ENCODE measurements at regions not wholly inside any gene's neighbourhood (a gene's known extent, or its start where the extent isn't known, plus 50 kb on each side); places are given as distances from the start of the nearest gene placed in this dataset.
A peak's percentile ranks its signal among the peaks of the same experiment; 100 is the strongest.

DNA sequence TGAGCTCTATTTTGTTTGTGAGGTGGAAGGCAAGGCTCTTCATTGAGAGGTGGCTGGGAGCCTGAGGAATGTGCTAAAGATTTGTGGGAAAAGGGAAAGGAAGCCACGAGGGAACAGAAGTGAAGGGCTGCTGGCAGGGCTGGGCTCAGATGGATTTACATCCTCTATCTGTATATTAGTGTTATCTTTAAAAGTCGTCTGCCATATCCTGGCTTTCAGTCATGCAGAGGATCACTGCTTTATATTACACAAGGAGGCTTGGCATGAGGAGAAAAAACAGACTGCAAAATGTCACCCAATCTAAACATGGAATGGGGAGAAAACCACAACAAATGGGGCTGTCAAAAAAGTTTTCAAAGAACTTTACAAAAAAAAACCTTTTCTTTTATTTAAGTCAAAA is 434.4 kb downstream of the HRH4 start:
- no peak for DNase-seq (ENCODE audit: low spot score)

DNA sequence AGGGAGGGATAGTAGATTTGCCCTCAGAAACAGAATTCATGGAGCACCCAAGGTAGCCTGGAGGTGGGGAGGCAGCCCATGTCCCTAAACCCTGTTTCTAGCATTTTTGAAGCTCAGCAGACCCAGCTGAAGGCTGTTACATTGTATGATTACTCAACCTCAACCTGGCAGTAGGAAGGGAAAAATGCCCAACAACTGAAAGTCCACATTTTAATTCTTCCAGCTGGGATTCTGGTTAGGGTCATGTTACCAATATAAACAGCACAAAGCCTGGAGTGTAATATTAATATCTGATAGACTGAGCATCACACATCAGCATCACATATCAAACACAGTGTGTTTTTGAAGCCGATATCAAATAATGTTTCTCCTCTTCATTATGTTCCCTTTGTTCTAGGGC is 437.0 kb downstream of the HRH4 start:
- no peak for DNase-seq (ENCODE audit: low spot score)

DNA sequence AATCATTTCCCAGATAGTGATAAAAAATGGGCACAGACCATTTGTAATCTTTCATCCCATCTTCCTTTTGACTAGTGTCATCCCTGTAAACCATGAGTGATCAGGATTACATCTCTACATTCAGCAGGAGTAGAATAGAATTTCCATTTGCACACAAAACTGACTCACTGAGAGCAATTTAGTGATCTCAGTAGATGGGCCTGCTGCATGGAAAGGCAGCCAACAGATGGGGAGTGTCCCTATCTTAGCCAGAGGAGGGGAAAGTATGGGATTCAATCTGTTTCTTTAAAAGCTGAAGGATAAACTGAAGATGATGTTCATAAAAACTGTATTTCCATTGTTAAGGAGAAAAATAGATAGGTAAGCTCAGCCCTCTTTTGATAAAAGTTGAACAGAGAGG is 441.7 kb downstream of the ZNF521 start:
- DNase-seq (ENCODE audit: low spot score), result no peak

DNA sequence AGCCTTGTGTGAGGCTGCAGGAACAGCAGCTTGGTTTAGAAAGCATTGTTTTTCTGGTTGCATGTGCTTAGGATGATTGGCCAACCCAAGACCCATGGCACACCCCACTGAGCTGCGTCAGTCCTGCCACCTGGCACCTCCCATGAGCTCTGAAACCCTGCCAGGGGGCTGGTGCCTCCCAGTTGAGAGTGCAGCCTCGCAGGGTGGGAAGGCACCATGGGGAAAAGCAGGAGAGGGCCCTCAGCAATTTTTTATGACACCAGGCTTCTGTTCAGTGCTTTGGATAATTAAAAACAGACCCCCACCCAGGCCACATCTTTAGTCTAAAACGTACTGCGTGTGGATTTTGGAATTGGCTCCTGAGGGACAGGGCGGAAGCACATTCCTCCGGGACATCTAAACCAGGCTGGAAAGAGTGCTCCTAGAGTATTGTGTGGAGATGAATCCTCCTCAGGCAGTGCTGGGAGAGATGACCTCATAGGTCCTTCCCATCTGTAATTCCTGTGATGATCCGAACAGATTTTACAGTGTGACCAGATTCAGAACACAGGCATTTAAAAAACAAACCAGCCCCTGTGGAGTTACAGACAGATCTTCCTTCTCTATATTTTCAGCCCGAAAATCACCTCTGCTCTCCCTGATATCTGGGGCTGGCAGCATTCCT is 438.3 kb downstream of the ZNF521 start:
- no peak for DNase-seq (ENCODE audit: low spot score)

DNA sequence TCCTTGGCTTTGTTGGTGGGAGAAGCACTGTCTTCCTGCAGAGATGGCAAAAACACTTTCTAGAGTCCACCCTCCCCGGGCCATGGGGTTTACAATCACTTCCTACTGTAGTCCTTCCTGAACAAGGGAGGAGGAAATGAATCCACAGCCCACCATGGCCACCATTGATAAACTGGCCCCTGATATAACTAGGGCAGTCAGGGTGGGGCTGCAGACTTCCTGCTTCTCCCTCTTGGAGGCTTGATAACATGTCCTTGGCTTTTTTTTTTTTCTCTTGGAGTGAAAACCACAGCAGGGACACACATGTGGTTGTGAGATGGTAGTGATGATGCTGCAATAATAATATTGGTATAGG is 437.8 kb downstream of the ZNF521 start:
- DNase-seq (ENCODE audit: low spot score), result no peak

DNA sequence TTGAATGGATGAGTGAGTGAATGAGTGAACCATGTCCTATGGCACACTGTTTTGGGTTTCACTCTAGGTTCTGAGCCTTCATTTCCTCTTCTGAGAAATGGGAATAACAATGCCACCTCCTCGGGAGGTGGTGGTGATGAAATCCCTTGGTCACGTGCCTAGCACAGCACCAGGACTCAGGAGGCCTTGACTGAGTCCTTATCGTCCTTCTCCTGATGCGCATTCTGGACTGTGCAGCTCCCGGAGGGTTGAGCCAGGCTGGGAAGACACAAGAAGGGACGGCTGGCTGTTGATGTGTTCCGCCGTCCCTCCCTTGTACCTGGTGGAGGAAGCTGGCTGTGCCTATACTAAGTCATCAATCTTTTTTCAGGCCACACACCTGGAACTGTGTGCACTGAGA is 437.3 kb downstream of the ZNF521 start:
- no peak for DNase-seq (ENCODE audit: low spot score)

DNA sequence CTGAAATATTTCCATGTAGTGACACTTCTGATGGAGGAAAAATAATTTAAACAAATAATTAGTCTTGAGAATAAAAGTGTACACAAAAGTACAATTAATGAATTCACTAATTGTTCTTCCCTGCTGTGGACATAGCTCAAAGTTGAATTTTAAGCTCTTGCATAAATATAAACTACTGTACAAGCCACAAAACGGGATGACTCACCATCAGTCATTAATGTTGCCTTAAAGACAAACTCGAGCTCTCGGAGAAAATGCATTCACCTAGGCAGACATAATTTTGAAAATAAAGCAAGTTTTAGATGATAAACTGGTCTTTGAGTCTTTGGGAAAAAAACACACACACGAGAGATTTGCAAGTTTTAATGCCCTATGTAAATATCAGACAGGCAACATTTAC is 436.4 kb downstream of the ZNF521 start:
- peak; percentile 27 for DNase-seq (ENCODE audit: low spot score)

DNA sequence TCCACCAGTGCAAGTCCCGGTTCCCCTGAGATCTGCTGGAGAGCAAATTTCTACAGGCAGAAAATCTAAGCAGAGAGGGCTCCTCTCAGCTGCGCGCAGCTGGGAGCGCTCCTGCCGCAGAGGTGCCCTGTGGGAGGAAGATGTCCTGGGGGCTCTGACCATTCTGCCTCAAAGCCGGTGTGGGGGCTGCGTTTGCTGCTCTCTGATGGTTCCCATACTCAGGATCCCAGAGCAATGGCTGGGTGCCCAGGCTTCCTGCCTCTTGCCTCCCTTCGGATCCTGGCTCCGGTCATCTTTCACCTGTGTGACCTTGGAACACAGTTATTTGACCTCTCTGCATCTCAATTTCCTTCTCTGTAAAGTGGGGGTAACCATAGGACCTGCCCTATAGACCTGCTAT is 434.2 kb downstream of the ZNF521 start:
- no peak for DNase-seq (ENCODE audit: low spot score)

DNA sequence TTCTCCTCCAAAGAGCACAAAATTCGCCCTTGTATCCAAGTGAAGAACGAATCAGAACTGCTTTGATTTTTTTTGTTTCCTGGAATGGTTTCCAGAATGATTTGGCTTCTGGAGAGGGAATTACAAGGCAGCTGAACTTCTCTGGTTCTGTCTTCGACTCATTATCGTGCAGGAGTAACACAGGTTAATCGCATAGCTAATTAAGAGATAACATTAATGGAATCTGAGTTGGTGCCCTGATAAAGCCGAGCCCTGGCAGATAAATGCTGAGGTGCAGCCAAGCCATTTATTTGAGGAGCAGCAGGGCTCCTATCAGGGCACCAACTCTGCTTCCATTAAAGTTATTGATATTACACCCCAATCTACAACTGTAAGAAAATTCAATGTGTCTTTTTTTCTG is 433.7 kb downstream of the ZNF521 start:
- DNase-seq (ENCODE audit: low spot score), result no peak

DNA sequence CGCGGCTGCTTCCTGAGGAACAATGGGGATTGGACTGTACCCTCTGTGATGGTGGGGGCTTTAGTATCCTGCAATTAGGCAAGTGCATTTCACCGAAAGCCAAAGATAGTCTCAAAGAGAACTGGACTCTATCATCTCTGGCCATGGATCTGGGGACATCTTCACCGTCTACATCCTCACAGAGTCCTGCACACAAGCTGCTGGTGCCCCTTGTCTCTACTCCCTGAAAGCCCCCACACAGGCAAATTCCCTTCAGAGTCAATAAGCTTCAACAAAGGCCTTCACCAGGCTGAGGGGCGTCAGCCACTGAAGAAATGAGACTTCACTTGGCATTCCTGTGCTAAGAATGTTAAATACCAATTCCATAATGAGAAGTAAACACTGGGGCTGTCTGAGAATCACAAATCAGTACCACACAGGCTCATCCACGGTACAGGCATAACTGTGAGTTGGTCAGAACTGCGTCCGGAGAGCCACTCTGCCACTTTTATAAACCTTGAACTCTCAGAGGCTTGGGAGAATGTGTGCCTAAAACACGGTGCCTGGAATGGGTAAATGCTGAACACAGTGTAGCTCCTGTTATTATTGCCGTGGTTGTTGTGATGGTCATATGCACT is 432.7 kb downstream of the ZNF521 start:
- DNase-seq (ENCODE audit: low spot score), result no peak

DNA sequence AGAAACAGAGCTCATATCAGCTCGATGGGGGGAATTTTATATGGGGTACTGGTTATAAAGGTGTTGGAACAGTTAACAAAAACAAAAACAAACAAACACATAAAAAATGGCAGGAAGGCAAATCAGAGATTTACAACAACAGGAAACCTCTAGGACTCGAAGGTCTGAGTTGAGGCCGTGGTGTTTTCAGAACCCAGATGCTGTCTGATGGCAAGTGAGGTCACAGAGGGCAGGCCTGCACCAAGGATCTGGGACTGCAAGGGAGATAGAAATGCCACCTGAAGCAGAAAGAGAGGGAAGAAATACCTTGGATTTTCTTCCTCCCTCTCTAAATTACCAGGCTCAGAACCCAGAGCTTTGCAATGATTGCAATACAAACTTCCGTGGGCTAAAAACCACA is 429.5 kb downstream of the ZNF521 start:
- DNase-seq (ENCODE audit: low spot score), result no peak

DNA sequence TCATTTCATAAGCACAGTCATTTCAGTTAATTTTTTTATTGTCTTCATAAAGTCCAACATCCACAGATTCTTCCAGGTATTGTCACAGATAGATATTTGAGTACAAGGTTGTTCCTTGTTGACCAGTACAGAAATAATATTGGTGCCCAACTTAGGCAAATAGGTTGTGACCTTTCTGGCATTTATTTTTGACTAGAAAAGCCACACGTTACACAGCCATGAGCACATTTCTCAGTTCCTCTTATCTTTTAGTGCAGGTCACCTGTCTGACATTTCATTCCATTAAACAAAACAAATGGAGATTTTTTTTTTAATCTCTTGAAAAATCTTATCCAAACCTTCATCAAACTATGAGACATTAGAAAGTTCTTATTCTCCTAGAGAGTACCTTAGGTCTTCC is 428.8 kb downstream of the ZNF521 start:
- DNase-seq (ENCODE audit: low spot score), result no peak

DNA sequence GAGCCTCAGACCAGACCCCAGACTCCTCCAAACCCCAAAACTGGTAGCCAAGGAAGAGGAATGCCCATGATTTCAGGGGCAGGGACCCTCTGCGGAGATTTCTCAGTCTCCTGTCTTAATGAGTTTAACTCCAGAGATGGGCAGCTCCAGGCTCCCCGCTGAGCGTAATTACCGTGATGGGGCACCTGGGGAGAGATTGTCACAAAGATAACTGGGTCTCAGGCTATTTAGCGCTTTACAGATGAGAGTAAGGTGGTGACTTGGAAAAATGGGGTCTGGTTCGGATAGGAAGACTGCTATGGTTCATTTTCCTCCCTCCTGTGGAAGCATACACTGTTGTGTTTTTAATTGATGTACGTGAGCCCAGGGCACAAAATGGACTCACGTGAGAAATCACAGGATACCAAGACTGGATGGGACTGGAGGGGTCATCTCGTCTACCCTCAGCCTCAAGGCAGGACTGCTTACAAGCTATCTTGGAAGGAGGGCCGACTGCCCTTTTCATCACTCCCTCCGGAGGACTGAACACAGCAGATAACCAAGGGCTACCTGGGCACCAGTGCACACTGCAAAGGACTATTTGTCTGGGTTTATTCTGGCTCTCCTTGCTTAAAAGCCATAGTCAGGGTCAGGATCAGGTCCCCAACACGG is 427.8 kb downstream of the ZNF521 start:
- DNase-seq (ENCODE audit: low spot score), result no peak

DNA sequence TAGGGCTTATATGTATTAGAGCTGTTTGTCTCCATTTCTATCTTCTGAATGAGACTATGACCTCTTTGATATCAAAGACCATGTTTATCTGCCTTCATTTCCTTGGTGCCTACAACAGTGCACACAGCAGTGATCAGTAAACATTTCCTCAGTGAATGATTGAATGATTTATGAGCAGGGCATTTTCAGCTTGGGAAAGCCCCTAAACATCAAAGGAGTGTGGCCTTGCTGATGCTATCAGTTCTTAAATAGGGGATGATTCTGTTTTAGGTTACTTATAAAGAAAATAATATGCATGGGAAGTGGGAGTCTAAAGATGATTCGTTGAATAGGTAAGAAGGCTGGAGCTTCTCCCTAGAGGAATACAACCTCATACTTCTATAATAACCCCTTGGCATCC is 425.3 kb downstream of the ZNF521 start:
- no peak for DNase-seq (ENCODE audit: low spot score)

DNA sequence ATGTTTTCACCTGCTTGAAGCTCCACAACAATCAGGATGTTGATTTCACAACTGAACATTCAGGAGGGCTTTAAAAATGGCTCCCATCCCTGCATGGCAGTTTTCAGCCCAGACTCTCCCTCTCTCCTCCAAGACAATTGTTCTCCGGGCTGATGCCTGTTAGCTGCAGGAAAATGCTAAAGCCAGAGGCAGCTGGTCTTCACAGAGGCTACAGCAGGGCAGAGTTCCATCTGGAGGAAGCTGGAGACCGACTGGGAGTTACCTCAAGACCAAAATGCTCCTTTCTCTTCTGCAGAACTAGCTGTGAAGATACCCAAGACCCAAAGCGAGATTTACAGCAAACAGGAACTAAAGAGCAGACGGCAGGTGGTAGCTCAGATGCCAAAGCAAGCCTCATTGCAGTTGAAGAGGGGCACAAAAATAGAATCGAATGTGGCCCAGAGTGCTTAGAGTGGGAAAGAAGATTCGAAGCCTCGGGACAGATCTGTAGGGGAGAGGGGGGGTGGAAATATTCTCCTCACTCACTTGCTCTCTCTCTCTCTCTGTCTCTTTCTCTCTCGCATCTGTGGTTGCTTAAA is 423.6 kb downstream of the ZNF521 start:
- no peak for DNase-seq (ENCODE audit: low spot score)

DNA sequence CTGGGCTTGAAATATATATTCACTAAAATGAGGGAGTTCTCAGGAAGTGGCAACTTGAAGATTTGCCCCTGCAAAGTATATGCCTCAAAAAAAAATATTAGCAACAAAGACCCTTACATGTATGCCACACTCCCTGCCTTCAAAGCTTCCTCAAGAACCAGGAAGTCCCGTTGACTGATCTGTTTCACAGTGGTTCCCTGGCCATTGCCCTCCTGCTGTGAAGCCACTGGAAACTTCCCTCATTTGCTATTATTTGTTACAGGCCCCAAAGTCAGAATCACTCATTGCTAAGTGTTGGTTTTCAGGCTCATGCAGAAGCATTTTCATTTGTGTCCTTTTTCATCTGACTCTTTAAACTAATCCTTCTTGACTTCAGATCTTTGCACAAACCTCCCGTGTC is 421.5 kb downstream of the ZNF521 start:
- no peak for DNase-seq (ENCODE audit: low spot score)

DNA sequence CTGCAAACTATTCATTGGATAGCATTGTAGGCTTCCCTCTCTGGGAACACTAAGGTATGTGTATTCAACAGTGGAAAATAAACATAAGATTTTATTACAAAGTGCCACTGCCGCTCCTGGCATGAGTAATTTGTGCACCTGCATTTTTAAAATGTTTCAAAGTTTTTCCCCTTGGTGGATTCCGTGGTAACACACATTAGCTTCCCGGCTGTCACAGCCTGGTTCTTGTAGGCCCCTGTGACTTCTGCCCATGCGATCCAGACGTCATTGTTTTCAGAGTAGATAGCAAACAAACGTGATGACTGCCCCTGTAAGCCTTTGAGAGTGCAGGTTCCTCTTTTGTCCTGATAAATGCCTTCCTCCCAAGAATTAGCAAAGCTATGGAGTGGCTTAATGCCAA is 421.0 kb downstream of the ZNF521 start:
- DNase-seq (ENCODE audit: low spot score), result no peak

DNA sequence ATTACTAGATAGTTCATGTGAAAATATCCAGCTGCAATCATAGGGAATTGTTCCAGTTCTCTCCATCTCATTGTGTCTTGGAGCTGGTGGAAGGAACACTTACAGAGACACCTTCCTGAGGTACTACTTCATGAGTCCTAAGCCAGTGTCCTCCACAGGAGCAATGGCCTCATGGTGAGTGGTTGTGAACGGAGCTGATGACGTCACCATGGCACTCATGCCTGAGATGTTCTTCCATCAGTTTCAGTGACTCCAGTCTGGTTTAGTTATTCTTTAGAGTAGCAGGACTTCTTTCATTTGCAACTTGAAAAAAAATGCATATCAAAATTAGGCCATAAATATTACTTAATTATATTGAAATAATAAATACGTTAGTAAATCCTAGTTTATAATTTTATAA is 418.6 kb downstream of the ZNF521 start:
- peak; percentile 11 for DNase-seq (ENCODE audit: low spot score)

DNA sequence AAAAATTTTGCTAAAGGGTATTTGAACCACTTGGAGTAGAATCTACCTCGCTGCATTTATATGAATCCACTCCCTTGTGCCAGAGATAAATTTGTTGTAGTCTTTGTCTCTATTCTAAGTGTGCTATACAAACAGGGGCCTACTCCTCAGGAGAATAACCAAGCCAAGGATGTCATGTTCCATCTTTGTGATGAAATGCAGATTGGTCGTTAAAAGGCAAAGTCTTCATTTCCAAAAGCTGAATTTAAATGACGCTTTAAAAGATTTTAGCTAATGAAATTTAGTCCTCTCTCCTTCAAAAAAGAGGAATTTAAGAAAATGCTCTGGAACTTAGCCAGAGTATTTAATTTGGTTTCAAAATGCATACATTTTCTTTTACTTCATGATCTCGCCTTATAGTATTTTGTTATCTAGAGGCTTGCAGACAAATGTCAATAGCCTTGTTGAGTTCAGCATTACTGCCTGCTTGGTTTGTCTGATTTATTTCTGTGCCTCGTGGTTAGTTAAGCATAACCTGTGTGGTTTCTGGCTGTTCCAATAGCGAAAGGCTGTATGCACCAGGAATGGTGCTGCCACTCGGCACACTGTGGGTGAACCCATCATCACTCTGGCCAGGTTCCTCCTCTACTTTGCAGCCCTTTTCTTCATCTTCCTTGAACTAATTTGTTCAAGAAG is 417.6 kb downstream of the ZNF521 start:
- DNase-seq (ENCODE audit: low spot score), result no peak

DNA sequence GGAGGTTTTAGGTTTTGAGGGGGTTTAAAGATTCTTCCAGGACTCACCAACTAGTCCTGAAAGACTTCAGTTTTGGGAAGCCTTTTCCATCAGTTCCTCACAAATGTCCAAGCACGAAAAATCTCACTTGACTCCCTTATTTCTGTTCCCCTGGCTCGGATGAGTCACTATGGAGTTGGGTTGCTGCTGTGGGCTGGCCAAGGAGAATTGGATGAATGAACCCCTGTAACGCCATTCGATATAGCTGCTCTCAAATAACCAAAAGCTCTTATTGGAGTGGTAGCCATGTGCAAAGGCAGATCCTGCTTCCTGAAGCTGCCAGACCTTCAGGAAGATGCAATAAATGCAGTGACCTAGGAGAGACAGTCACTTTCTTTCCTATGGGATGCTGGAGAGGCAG is 417.0 kb downstream of the ZNF521 start:
- DNase-seq (ENCODE audit: low spot score), result no peak

DNA sequence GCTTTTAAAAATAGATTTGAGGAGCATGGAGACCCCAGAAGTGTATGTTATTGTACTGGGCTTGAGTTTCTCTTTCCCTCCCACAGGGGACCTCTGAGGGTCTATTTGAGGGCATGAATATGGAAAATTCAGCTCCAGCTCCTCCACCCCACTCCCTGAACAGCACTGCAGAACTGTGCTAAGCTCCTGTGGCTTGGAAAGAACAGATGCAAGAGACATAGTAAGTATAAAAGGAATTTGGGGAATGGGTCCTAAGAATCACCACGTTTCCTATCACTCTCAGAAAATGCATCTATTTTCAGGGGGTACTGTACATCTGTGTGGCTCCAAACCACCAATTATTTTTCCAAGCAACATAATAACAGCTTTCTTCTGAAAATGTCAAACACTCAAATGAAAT is 416.1 kb downstream of the ZNF521 start:
- DNase-seq (ENCODE audit: low spot score), result no peak

DNA sequence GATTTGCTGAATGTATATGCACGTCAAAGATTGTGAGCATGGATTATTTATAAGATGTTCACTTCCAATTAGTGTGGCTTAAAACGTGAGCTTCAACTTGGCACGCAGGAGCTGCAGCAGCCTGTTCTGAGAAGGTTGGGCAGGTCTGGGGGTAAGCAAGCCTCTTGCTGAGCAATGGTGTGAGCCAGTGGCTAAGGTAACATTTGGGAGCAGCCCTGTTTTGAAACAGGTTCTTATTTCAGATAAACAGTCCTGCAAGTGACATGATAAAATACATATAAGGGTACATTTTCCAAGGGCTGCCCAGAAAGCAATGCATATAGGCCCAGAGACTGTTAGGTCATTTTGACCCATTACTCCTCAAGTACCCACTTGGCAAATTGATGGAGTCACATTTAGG is 415.3 kb downstream of the ZNF521 start:
- DNase-seq (ENCODE audit: low spot score), result no peak

Measured in RKO (cell line).